ENCODE measurements at regions not wholly inside any gene's neighbourhood (a gene's known extent, or its start where the extent isn't known, plus 50 kb on each side); places are given as distances from the start of the nearest gene placed in this dataset.

DNA sequence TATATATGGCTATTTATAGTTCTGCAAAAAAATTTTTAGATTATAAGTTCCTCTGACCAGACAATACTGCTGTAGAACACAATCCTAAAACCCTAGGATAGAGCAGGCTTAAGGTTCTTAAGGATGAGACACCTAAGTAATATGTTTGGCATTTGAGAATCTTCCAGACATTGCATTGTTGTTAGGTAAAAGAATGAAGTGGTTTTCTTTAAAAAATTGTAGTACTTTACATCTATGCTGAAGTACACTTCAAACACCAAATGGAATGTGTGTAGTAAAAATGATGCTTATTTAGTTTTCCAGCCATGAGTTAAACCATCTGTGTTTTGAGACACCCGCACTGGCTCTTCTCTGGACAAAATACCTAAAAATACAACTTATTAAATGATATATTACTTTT is 857.7 kb downstream of the OTOL1 start:
- no peak overlapping the region for H3K4me3 ChIP-seq (replicated peaks; ENCODE audit: low read depth, low read length)
- TF ChIP-seq CTCF (IDR thresholded peaks at IDR 0.05; ENCODE audit: low read length, missing control alignments): no peak
- no peak for DNase-seq (ENCODE audit: low read depth)

- DNase-seq (ENCODE audit: low read depth): no peak
- TF ChIP-seq CTCF (IDR thresholded peaks at IDR 0.05; ENCODE audit: low read length, missing control alignments): no peak
- no peak overlapping the region for H3K4me3 ChIP-seq (replicated peaks; ENCODE audit: low read depth, low read length)
Measured at GRCh38 chr3:162365066-162365719, 868.6 kb downstream of the OTOL1 start.

GRCh38 chr3:162366166-162366766 is 869.7 kb downstream of the OTOL1 start:
- no peak for DNase-seq (ENCODE audit: low read depth)
- no peak for TF ChIP-seq CTCF (IDR thresholded peaks at IDR 0.05; ENCODE audit: low read length, missing control alignments)
- no peak overlapping the region for H3K4me3 ChIP-seq (replicated peaks; ENCODE audit: low read depth, low read length)

DNA sequence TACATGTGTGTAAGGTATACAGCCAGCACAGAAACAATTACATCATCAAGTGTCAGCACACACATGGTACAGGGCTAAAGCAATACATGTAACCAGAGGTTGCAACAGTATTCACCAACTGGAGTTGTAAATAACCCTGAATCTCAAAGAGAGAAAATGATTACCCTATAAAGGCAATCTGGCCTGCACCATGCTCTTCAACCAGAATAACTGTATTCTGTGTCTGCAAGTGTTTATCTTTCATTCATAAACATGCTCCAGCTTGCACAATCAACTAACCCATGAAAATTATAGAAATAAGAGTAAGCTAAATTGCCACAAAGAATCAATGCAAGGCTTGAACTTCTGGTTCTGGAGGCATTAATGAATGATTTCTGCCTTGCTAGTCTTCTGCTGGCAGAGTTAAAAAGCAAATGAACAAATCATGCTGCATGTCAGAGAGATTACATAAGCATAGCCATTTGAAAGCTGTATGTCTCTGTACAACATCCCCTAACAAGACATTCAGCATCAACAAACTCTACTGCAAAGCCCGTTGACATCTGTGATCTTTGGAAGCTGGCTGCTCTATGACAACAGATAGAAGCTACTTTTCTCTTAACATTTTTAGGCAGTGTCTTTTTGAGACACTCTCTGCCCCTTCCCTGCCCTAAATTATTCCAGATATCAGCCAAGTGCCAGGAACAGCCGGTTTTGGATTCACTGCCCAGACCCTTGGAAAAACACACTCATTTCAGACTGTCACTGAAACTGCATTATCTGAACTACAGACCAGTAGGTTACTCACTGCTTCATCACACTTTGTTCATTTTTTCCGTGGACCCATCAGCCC is 871.0 kb downstream of the OTOL1 start:
- no peak for DNase-seq (ENCODE audit: low read depth)
- H3K4me3 ChIP-seq (replicated peaks; ENCODE audit: low read depth, low read length): no peak overlapping the region
- no peak for TF ChIP-seq CTCF (IDR thresholded peaks at IDR 0.05; ENCODE audit: low read length, missing control alignments)

DNA sequence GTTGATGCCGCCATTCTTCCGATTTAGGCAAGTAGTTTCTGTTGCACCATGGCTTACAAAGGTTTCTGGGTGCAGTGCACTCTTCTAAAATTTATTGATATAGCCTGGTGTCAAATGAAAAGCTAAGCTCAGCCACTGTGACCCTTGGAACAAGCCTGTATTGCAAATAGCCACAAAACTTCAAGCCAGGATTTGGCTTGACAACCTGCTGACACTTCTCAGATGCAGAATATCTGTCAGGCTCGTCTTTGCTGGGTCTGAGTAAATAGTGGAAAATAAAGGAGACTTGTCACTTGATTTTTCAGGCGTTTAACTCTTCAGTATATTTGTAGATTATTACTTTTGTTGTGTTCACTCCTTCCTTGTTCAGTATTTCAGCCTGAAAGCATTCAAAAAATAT is 871.8 kb downstream of the OTOL1 start:
- no peak for DNase-seq (ENCODE audit: low read depth)
- no peak for TF ChIP-seq CTCF (IDR thresholded peaks at IDR 0.05; ENCODE audit: low read length, missing control alignments)
- no peak overlapping the region for H3K4me3 ChIP-seq (replicated peaks; ENCODE audit: low read depth, low read length)

DNA sequence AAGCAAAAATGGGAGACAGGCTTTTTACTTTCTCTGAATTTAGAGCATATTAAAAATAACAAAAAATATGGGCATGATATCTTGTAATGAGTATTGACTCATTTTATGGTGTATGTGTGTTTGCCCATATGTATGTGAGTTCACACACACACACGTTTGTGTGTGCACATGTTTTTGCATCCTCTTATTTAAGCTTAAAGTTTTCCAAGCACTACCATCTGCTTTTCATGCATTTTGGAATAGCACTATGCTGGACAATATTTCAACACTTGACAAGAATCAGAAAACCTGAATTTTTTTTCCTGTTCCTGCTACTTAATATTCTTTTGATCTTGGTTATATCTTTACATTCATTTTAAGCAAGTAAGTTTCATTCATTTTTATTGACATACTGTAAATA is 872.7 kb downstream of the OTOL1 start:
- no peak for TF ChIP-seq CTCF (IDR thresholded peaks at IDR 0.05; ENCODE audit: low read length, missing control alignments)
- no peak overlapping the region for H3K4me3 ChIP-seq (replicated peaks; ENCODE audit: low read depth, low read length)
- DNase-seq (ENCODE audit: low read depth): no peak
